Endodermal cell (in vitro differentiated cells): ENCODE measurements at regions not wholly inside any gene's neighbourhood (a gene's known extent, or its start where the extent isn't known, plus 50 kb on each side); places are given as distances from the start of the nearest gene placed in this dataset.

ENCODE experiments used
- DNase-seq: peaks from one replicate; pipeline ENCODE4 v3.0.0-alpha.2; 2017
- H3K27ac ChIP-seq: 2 replicates; pipeline ENCODE4 v1.5.1; 2013; ENCODE audit warnings: mild to moderate bottlenecking, low read depth, low read length, moderate library complexity
- H3K27me3 ChIP-seq: 2 replicates; pipeline ENCODE4 v1.6.1; 2013; ENCODE audit warnings: mild to moderate bottlenecking, low read length, moderate library complexity; ENCODE audit not compliant: insufficient read depth, control insufficient read depth, poor library complexity, severe bottlenecking
- H3K36me3 ChIP-seq: 2 replicates; pipeline ENCODE4 v1.7.0; 2013; ENCODE audit warnings: mild to moderate bottlenecking, low read length, moderate library complexity; ENCODE audit not compliant: control insufficient read depth, insufficient read depth
- H3K4me1 ChIP-seq: one replicate; pipeline ENCODE4 v1.7.0; 2013; ENCODE audit warnings: low read length; ENCODE audit not compliant: control insufficient read depth, insufficient read depth
- H3K4me3 ChIP-seq: 2 replicates; pipeline ENCODE4 v1.5.1; 2013; ENCODE audit warnings: mild to moderate bottlenecking, low read length, moderate library complexity
- H3K9ac ChIP-seq: 2 replicates; pipeline ENCODE4 v1.6.1; 2013; ENCODE audit warnings: mild to moderate bottlenecking, low read length, moderate library complexity; ENCODE audit not compliant: poor library complexity, severe bottlenecking; ENCODE audit errors: extremely low read depth
- H3K9me3 ChIP-seq: 2 replicates; pipeline ENCODE4 v1.6.1; 2013; ENCODE audit warnings: mild to moderate bottlenecking, low read length, moderate library complexity; ENCODE audit not compliant: control insufficient read depth
- H3K27ac Mint-ChIP-seq: 2 replicates; pipeline ENCODE4 v1.8.0; 2020; ENCODE audit warnings: mixed read lengths
- H3K27me3 Mint-ChIP-seq: 2 replicates; pipeline ENCODE4 v1.8.0; 2021; ENCODE audit warnings: mild to moderate bottlenecking, mixed read lengths; ENCODE audit not compliant: insufficient read depth
- H3K36me3 Mint-ChIP-seq: 2 replicates; pipeline ENCODE4 v1.8.0; 2020; ENCODE audit warnings: low read depth, mixed read lengths
- H3K4me1 Mint-ChIP-seq: 2 replicates; pipeline ENCODE4 v1.8.0; 2020; ENCODE audit warnings: mixed read lengths
- H3K4me3 Mint-ChIP-seq: 2 replicates; pipeline ENCODE4 v1.8.0; 2020; ENCODE audit warnings: mild to moderate bottlenecking, moderate library complexity, mixed read lengths
- H3K9me3 Mint-ChIP-seq: 2 replicates; pipeline ENCODE4 v1.8.0; 2020; ENCODE audit warnings: mild to moderate bottlenecking, mixed read lengths
- WGBS, 2 experiments: methylation state at CpG; one replicate each; pipeline versions ENCODE4 v1.1.5 to v1.1.7; 2013; ENCODE audit warnings: missing lambda C conversion rate in 2 of 2, mixed read lengths in 1 of 2; ENCODE audit not compliant: insufficient coverage in 1 of 2, insufficient read length in 1 of 2; 5-methylcytosine and 5-hydroxymethylcytosine counted together
- TF ChIP-seq, protein P1 (sequence below): fragments of 200-600 bp; sonication (generic); conservative IDR thresholded peaks from 2 replicates; pipeline ENCODE4 v1.5.0; 2021; ENCODE audit warnings: antibody characterized with exemption, mild to moderate bottlenecking

DNA sequence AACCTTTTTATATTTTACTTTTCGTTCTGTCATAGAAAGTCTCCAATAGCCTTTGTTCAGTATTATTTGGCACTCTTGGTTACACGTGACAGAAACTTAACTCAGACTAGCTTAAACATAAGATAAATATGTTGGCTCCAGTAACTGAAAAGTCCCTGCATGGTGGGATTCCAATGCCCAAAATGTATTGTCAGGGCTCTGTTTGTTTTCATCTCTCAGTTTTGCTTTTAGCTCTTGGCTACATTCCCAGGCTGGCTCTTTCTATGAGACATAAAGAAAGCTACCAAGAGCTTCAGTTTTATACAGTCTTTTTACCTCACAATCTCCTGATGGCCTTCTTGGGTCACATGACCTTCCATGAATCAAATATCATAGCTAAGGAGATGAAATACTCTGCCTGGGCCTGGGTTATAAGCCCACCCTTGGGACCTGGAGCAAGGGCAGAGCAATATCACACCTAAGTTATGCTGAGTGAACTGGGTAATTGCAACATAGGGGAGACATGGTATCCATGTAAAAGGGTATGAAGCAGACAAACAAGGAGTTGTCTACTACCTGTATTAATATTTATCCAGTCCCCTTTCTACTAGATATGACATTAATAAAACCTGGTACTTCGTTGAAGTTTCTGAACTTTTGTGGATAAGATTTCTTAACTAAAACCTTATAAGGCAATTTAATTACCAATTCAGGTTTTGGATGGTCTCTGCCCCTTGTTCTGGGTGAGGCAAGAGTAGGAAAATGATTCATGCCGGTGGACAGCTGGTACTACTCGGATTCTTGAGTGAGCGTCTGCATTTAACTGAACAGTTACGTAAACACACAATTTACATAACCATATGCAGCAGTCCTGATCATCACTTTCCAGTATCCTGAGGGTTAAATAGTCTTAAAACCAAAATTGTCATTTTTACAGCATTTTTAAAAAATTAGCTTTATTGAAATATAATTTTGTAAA lies 442.3 kb downstream of the GPATCH2 start:
- TF ChIP-seq, protein P1, sequence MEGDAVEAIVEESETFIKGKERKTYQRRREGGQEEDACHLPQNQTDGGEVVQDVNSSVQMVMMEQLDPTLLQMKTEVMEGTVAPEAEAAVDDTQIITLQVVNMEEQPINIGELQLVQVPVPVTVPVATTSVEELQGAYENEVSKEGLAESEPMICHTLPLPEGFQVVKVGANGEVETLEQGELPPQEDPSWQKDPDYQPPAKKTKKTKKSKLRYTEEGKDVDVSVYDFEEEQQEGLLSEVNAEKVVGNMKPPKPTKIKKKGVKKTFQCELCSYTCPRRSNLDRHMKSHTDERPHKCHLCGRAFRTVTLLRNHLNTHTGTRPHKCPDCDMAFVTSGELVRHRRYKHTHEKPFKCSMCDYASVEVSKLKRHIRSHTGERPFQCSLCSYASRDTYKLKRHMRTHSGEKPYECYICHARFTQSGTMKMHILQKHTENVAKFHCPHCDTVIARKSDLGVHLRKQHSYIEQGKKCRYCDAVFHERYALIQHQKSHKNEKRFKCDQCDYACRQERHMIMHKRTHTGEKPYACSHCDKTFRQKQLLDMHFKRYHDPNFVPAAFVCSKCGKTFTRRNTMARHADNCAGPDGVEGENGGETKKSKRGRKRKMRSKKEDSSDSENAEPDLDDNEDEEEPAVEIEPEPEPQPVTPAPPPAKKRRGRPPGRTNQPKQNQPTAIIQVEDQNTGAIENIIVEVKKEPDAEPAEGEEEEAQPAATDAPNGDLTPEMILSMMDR: no peak
- Histone ChIP-seq H3K4me3 (no peak overlapping the region), H3K36me3 (no peaks in the 10 kb centered on the region), H3K9me3 (no peaks in the 10 kb centered on the region), H3K9ac (no peak overlapping the region), H3K4me1 (no peaks in the 10 kb centered on the region), H3K27me3 (no peaks in the 10 kb centered on the region), H3K27ac (no peak overlapping the region)
- Mint-ChIP-seq H3K4me1 (no peaks in the 10 kb centered on the region), H3K9me3 (peaks cover 6% of the 10 kb centered on the region), H3K27ac (no peak overlapping the region), H3K27me3 (peaks cover 2% of the 10 kb centered on the region), H3K36me3 (no peaks in the 10 kb centered on the region), H3K4me3 (no peak overlapping the region)
- no peak for DNase-seq
- 91 to 98% methylated on average over 4 to 7 of the region's 7 CpGs for WGBS, 2 experiments

DNA sequence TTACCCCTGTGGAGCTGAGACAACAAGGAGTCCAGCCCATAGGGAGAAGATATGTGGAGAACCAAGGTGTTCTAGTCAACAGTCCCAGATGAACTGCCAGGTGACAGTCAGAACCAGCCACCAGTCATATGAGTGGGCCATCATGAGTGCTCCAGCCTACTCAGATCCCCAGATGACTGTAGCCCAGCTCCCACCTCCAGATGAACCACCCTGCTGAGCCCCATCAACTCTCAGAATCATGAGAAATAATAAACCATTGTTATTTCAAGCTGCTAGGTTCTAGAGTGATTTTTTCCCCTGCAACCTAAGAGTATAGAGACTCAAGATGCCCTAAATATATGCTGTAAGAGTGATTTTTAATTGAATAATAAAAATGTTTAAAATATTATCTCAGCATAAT lies 444.2 kb downstream of the GPATCH2 start:
- Mint-ChIP-seq H3K4me3 (no peak overlapping the region), H3K27ac (no peak overlapping the region), H3K4me1 (no peaks in the 10 kb centered on the region), H3K27me3 (peaks cover 2% of the 10 kb centered on the region), H3K36me3 (no peaks in the 10 kb centered on the region), H3K9me3 (peaks cover 6% of the 10 kb centered on the region)
- no peak overlapping the region for H3K27ac ChIP-seq
- H3K4me3 ChIP-seq: no peak overlapping the region
- H3K9ac ChIP-seq: no peak overlapping the region
- H3K9me3 ChIP-seq: no peaks in the 10 kb centered on the region
- TF ChIP-seq, protein P1: no peak
- H3K4me1 ChIP-seq: no peaks in the 10 kb centered on the region
- H3K27me3 ChIP-seq: no peaks in the 10 kb centered on the region
- no peaks in the 10 kb centered on the region for H3K36me3 ChIP-seq
- no peak for DNase-seq

DNA sequence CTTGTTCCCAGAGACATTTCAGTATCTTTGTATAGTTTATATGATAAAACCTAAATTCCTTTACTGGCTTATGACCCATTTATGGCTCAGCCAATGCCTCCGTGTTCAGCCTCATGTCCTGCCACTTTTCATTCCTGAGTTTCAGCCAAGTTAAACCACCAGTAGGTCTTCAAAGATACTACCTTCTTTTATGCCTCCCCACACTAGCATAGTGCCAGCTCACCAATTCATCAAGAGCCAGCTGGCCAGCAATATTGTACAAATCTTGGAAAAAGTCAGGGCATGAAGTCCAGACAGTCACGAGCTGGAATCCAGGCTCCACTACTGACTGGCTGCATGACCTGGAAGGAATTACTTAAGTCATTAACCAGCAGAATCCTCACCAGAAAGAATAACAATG lies 446.0 kb downstream of the GPATCH2 start:
- H3K4me3 ChIP-seq: no peak overlapping the region
- no peaks in the 10 kb centered on the region for H3K36me3 ChIP-seq
- no peaks in the 10 kb centered on the region for H3K9me3 ChIP-seq
- H3K27ac Mint-ChIP-seq: no peak overlapping the region
- no peaks in the 10 kb centered on the region for H3K4me1 Mint-ChIP-seq
- H3K27ac ChIP-seq: no peak overlapping the region
- H3K27me3 Mint-ChIP-seq: no peaks in the 10 kb centered on the region
- TF ChIP-seq, protein P1: no peak
- no peaks in the 10 kb centered on the region for H3K4me1 ChIP-seq
- 80 to 85% methylated on average over 1 to 2 of the region's 2 CpGs for WGBS, 2 experiments
- no peak overlapping the region for H3K9ac ChIP-seq
- H3K9me3 Mint-ChIP-seq: peaks cover 6% of the 10 kb centered on the region
- H3K36me3 Mint-ChIP-seq: no peaks in the 10 kb centered on the region
- no peaks in the 10 kb centered on the region for H3K27me3 ChIP-seq
- DNase-seq: no peak
- no peak overlapping the region for H3K4me3 Mint-ChIP-seq
